Neural cell (in vitro differentiated cells): ENCODE measurements at regions not wholly inside any gene's neighbourhood (a gene's known extent, or its start where the extent isn't known, plus 50 kb on each side); places are given as distances from the start of the nearest gene placed in this dataset.

Experiments
- H2AFZ ChIP-seq: fragments of 200-600, 300-800 bp; sonication (generic), shearing (Covaris generic); 2 replicates; pipeline ENCODE4 v1.6.0; 2014; ENCODE audit warnings: low read depth, mild to moderate bottlenecking, antibody characterized with exemption, low read length, moderate library complexity
- H3F3A ChIP-seq: fragments of 200-600 bp; shearing (Covaris generic); 2 replicates; pipeline ENCODE4 v1.6.1; 2016; ENCODE audit warnings: mild to moderate bottlenecking, moderate library complexity, mixed read lengths, antibody characterized with exemption, low read length; ENCODE audit not compliant: insufficient read depth, poor library complexity, severe bottlenecking
- H3K27ac ChIP-seq: fragments of 200-600, 300-800 bp; sonication (generic), shearing (Covaris generic); 2 replicates; pipeline ENCODE4 v1.5.1; 2014; ENCODE audit warnings: mild to moderate bottlenecking, low read length, moderate library complexity
- H3K27me3 ChIP-seq: fragments of 300-800, 200-600 bp; sonication (generic), shearing (Covaris generic); 2 replicates; pipeline ENCODE4 v1.6.0; 2014; ENCODE audit warnings: mild to moderate bottlenecking, low read depth, low read length, moderate library complexity; ENCODE audit not compliant: insufficient read depth
- H3K36me3 ChIP-seq: fragments of 300-800, 200-600 bp; sonication (generic), shearing (Covaris generic); 2 replicates; pipeline ENCODE4 v1.5.1; 2014; ENCODE audit warnings: mild to moderate bottlenecking, antibody characterized with exemption, low read length, moderate library complexity; ENCODE audit not compliant: insufficient read depth
- H3K4me2 ChIP-seq: fragments of 300-800, 200-600 bp; sonication (generic), shearing (Covaris generic); 2 replicates; pipeline ENCODE4 v1.6.0; 2014; ENCODE audit warnings: mild to moderate bottlenecking, low read length
- H3K4me3 ChIP-seq: fragments of 300-800, 200-600 bp; sonication (generic), shearing (Covaris generic); 2 replicates; pipeline ENCODE4 v1.5.1; 2014; ENCODE audit warnings: mild to moderate bottlenecking, low read length, moderate library complexity
- H3K79me2 ChIP-seq: fragments of 200-600 bp; shearing (Covaris generic); replicated peaks from 2 replicates; pipeline ENCODE4 v1.6.0; 2014; ENCODE audit warnings: mild to moderate bottlenecking, low read length, moderate library complexity; ENCODE audit not compliant: insufficient read depth
- H3K9ac ChIP-seq: fragments of 300-800, 200-600 bp; sonication (generic), shearing (Covaris generic); 2 replicates; pipeline ENCODE4 v1.6.1; 2016; ENCODE audit warnings: mild to moderate bottlenecking, low read length, mixed read lengths
- H3K9me2 ChIP-seq: fragments of 200-600 bp; shearing (Covaris generic); 2 replicates; pipeline ENCODE4 v1.6.1; 2016; ENCODE audit warnings: mild to moderate bottlenecking, low read length, mixed read lengths; ENCODE audit not compliant: insufficient read depth
- H3K9me3 ChIP-seq: fragments of 200-600, 300-800 bp; sonication (generic), shearing (Covaris generic); 2 replicates; pipeline ENCODE4 v1.6.1; 2016; ENCODE audit warnings: mild to moderate bottlenecking, mixed run types, low read length, moderate library complexity, mixed read lengths
- H4K20me1 ChIP-seq: fragments of 200-600 bp; shearing (Covaris generic); 2 replicates; pipeline ENCODE4 v1.6.1; 2016; ENCODE audit warnings: mild to moderate bottlenecking, mixed run types; ENCODE audit not compliant: insufficient read depth
- EP300 ChIP-seq: fragments of 450-650 bp; conservative IDR thresholded peaks from 2 replicates; pipeline ENCODE4 v1.6.1; 2014; ENCODE audit warnings: antibody characterized with exemption, mild to moderate bottlenecking, moderate library complexity; ENCODE audit not compliant: poor library complexity, severe bottlenecking
- EZH2 ChIP-seq: fragments of 200-600, 300-800 bp; shearing (Covaris generic), sonication (generic); IDR thresholded peaks from 2 replicates; pipeline ENCODE4 v1.6.1; 2014; ENCODE audit warnings: antibody characterized with exemption, low read length, borderline replicate concordance, mild to moderate bottlenecking; ENCODE audit not compliant: insufficient read depth, poor library complexity, severe bottlenecking
- MXI1 ChIP-seq: fragments of 450-650 bp; conservative IDR thresholded peaks from 2 replicates; pipeline ENCODE4 v1.6.1; 2014; ENCODE audit warnings: antibody characterized with exemption, mild to moderate bottlenecking; ENCODE audit not compliant: poor library complexity, severe bottlenecking
- POLR2AphosphoS5 ChIP-seq: IDR thresholded peaks from 2 replicates; pipeline ENCODE4 v1.6.1; 2012
- RAD21 ChIP-seq: fragments of 450-650 bp; conservative IDR thresholded peaks from 2 replicates; pipeline ENCODE4 v1.6.1; 2014; ENCODE audit warnings: antibody characterized with exemption, mild to moderate bottlenecking, moderate library complexity
- SMC3 ChIP-seq: fragments of 450-650 bp; conservative IDR thresholded peaks from 2 replicates; pipeline ENCODE4 v1.6.1; 2014; ENCODE audit warnings: antibody characterized with exemption, mild to moderate bottlenecking, moderate library complexity; ENCODE audit not compliant: poor library complexity
- TAF1 ChIP-seq: IDR thresholded peaks from 2 replicates; pipeline ENCODE4 v1.6.1; 2012; ENCODE audit warnings: low read depth
- TF ChIP-seq, protein P1 (sequence below): IDR thresholded peaks from 2 replicates; pipeline ENCODE4 v1.6.1; 2012; ENCODE audit warnings: borderline replicate concordance
- TF ChIP-seq, protein P2 (sequence below): fragments of 450-650 bp; IDR thresholded peaks from 2 replicates; pipeline ENCODE4 v1.5.1; 2014; ENCODE audit warnings: antibody characterized with exemption, mild to moderate bottlenecking, moderate library complexity; ENCODE audit not compliant: poor library complexity, severe bottlenecking

DNA sequence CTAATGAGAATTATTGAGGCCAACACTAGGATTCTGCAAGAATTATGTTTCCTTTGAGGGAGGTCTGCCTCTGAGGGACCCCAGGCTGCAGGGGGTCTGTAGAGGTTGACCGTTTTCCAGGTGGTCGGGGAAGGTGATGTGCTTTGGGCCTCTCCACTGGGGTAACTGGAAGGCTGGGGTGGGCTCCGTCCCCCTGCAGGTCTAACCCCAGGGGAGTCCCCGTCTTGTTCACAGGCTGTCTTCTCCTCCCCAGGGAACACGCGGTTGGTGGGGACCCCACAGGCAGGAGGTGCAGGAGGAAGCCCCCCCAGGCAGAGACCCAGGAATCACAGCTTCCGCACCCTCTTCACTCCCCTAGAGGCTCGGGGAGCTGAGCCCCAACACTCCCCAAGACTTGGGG is 726.4 kb downstream of the BRD1 start:
- TF ChIP-seq, protein P1, sequence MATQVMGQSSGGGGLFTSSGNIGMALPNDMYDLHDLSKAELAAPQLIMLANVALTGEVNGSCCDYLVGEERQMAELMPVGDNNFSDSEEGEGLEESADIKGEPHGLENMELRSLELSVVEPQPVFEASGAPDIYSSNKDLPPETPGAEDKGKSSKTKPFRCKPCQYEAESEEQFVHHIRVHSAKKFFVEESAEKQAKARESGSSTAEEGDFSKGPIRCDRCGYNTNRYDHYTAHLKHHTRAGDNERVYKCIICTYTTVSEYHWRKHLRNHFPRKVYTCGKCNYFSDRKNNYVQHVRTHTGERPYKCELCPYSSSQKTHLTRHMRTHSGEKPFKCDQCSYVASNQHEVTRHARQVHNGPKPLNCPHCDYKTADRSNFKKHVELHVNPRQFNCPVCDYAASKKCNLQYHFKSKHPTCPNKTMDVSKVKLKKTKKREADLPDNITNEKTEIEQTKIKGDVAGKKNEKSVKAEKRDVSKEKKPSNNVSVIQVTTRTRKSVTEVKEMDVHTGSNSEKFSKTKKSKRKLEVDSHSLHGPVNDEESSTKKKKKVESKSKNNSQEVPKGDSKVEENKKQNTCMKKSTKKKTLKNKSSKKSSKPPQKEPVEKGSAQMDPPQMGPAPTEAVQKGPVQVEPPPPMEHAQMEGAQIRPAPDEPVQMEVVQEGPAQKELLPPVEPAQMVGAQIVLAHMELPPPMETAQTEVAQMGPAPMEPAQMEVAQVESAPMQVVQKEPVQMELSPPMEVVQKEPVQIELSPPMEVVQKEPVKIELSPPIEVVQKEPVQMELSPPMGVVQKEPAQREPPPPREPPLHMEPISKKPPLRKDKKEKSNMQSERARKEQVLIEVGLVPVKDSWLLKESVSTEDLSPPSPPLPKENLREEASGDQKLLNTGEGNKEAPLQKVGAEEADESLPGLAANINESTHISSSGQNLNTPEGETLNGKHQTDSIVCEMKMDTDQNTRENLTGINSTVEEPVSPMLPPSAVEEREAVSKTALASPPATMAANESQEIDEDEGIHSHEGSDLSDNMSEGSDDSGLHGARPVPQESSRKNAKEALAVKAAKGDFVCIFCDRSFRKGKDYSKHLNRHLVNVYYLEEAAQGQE: no peak
- TF ChIP-seq RAD21 (no peak), MXI1 (no peak), TAF1 (no peak), EP300 (no peak), POLR2AphosphoS5 (no peak), EZH2 (no peak), SMC3 (no peak)
- TF ChIP-seq, protein P2, sequence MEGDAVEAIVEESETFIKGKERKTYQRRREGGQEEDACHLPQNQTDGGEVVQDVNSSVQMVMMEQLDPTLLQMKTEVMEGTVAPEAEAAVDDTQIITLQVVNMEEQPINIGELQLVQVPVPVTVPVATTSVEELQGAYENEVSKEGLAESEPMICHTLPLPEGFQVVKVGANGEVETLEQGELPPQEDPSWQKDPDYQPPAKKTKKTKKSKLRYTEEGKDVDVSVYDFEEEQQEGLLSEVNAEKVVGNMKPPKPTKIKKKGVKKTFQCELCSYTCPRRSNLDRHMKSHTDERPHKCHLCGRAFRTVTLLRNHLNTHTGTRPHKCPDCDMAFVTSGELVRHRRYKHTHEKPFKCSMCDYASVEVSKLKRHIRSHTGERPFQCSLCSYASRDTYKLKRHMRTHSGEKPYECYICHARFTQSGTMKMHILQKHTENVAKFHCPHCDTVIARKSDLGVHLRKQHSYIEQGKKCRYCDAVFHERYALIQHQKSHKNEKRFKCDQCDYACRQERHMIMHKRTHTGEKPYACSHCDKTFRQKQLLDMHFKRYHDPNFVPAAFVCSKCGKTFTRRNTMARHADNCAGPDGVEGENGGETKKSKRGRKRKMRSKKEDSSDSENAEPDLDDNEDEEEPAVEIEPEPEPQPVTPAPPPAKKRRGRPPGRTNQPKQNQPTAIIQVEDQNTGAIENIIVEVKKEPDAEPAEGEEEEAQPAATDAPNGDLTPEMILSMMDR: no peak

DNA sequence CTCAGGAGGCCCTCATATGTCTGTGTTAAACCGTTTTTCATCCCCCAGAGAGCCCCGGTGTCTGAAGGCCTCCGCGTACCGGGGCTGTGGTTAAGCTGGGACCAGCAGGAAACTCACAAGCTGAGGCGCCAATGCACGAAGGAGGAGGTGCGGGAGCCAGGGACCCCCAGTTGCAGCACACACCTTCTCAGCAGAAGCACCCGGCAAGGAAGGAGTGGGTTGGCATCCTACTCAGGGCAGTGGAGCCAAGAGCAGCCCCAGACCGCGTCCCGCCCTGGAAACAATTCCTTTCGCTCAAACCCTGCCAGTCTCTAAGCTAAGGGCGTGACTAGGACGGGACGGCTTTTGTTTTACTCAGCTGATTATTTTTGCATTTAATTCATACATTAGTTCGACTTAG is 726.9 kb downstream of the BRD1 start:
- Histone ChIP-seq H3K4me2 (no peak overlapping the region), H3K27ac (no peak overlapping the region), H2AFZ (no peak overlapping the region), H3F3A (no peaks in the 10 kb centered on the region), H4K20me1 (no peaks in the 10 kb centered on the region), H3K27me3 (no peaks in the 10 kb centered on the region), H3K79me2 (no peaks in the 10 kb centered on the region), H3K9me2 (no peaks in the 10 kb centered on the region), H3K36me3 (no peaks in the 10 kb centered on the region), H3K9ac (no peak overlapping the region), H3K4me3 (no peak overlapping the region), H3K9me3 (no peaks in the 10 kb centered on the region)
- TF ChIP-seq TAF1: no peak
- TF ChIP-seq EP300: no peak
- no peak for TF ChIP-seq SMC3
- TF ChIP-seq POLR2AphosphoS5: no peak
- no peak for TF ChIP-seq EZH2
- no peak for TF ChIP-seq MXI1

More for the DNA sequence above, 726.4 kb downstream of the BRD1 start:
- no peaks in the 10 kb centered on the region for H4K20me1 ChIP-seq
- no peaks in the 10 kb centered on the region for H3K27me3 ChIP-seq
- no peak overlapping the region for H3K4me3 ChIP-seq
- H3K36me3 ChIP-seq: no peaks in the 10 kb centered on the region
- no peaks in the 10 kb centered on the region for H3F3A ChIP-seq
- no peak overlapping the region for H2AFZ ChIP-seq
- H3K9me2 ChIP-seq: no peaks in the 10 kb centered on the region
- H3K9me3 ChIP-seq: no peaks in the 10 kb centered on the region
- no peak overlapping the region for H3K9ac ChIP-seq
- no peak overlapping the region for H3K27ac ChIP-seq
- H3K4me2 ChIP-seq: no peak overlapping the region
- no peaks in the 10 kb centered on the region for H3K79me2 ChIP-seq

DNA sequence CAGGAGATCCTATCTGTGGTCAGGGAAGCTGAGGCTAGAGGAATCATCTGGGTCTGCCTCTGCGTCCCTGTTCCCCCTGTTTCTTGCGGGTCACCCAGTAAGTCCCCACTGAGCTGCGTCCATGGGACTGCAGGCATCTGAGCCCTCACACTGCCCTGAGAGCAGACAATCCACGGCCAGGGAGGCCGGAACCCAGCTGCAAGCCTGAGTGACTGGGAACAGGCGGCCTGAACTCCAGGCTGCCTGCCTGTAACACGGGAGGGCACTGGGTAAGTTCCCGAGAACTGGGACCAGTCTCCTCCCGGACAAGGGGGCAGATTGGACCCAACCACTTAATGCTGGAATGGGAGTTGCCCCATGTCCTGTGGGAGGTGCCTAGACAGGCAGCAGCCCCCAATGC is 727.4 kb downstream of the BRD1 start:
- Histone ChIP-seq H3K9me3 (no peaks in the 10 kb centered on the region), H3K36me3 (no peaks in the 10 kb centered on the region), H3F3A (no peaks in the 10 kb centered on the region), H3K4me2 (no peak overlapping the region), H3K9ac (no peak overlapping the region), H3K4me3 (no peak overlapping the region), H3K9me2 (no peaks in the 10 kb centered on the region), H3K27me3 (no peaks in the 10 kb centered on the region), H3K27ac (no peak overlapping the region), H4K20me1 (no peaks in the 10 kb centered on the region), H3K79me2 (no peaks in the 10 kb centered on the region), H2AFZ (no peak overlapping the region)
- TF ChIP-seq, protein P2: no peak
- TF ChIP-seq EZH2 (no peak), RAD21 (no peak), SMC3 (no peak), EP300 (no peak), POLR2AphosphoS5 (no peak), MXI1 (no peak)
